ENCODE measurements at regions not wholly inside any gene's neighbourhood (a gene's known extent, or its start where the extent isn't known, plus 50 kb on each side); places are given as distances from the start of the nearest gene placed in this dataset.

DNA sequence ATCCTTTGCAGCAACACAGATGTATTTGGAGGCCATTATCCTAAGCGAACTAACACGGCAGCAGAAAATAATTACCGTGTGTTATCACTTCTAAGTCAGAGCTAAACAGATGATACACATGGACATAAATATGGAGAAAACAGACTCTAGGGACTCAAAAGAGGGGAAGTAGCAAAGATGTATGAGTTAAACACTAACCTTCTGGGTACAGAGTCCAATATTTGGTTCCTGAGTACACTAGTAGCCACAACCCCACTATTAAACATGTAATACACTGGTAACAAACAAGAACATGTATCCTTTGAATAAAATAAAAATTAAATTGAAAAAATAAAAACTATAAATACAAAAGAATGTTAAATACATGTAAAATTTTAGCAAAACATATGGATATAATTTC is 118.0 kb upstream of the SLITRK5 start:
- no peaks in the 10 kb centered on the region for H4K20me1 ChIP-seq (ENCODE audit: insufficient read depth, low read length)
- in situ Hi-C loops (cut with HindIII; ENCODE audit: extremely low pct_ligation_motif_present, low pct_unique_long_range_greater_than_20kb), result no loop called here
- no peak overlapping the region for H3K9ac ChIP-seq (ENCODE audit: insufficient read depth, low read depth, low read length)
- POLR2A ChIA-PET, result no interaction called here
- peaks cover 10% of the 10 kb centered on the region for H3K4me1 ChIP-seq (ENCODE audit: insufficient read depth, low read length)
- CTCF ChIA-PET (ENCODE audit: low intra/inter-chr PET ratio, low total read pairs), result no interaction called here
- intact Hi-C loops (cut with micrococcal nuclease; ENCODE audit: unreplicated experiment), result no loop called here
- no peaks in the 10 kb centered on the region for H3K36me3 ChIP-seq (replicated peaks in 1 of 2; ENCODE audit: control insufficient read depth in 1 of 2, insufficient read depth in 2 of 2, low read length in 2 of 2)
- no TSS peak for BruUV-seq (replicated peaks)
- DNase-seq (ENCODE audit: low spot score), result peak; percentile 10
- H3K27ac ChIP-seq (ENCODE audit: extremely low read length, insufficient read depth, low read length), result no peak overlapping the region
- no peak for FAIRE-seq
- H3K4me3 ChIP-seq (replicated peaks in 1 of 3; ENCODE audit: insufficient read depth in 1 of 3, low read depth in 2 of 3, low read length in 3 of 3), result no peak overlapping the region
- H3K9me3 ChIP-seq (ENCODE audit: low read length), result no peaks in the 10 kb centered on the region
- peak; percentile 89 for ATAC-seq
- no peak overlapping the region for H2AFZ ChIP-seq (ENCODE audit: low read length)
- 0% methylated on average over 3 of the region's 3 CpGs for WGBS (ENCODE audit: low lambda C conversion rate)
- H3K4me2 ChIP-seq (ENCODE audit: low read depth, low read length), result no peak overlapping the region
- TF ChIP-seq, protein P1, sequence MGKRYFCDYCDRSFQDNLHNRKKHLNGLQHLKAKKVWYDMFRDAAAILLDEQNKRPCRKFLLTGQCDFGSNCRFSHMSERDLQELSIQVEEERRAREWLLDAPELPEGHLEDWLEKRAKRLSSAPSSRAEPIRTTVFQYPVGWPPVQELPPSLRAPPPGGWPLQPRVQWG (CRISPR knock-in tag; IDR thresholded peaks at IDR 0.05; ENCODE audit: borderline replicate concordance, low read depth), result no peak
- peak; percentile 46; the same call in 1 of the 2 replicates for TF ChIP-seq ZNF644 (CRISPR knock-in tag; IDR thresholded peaks at IDR 0.05; ENCODE audit: low read depth)
- TF ChIP-seq ZBTB25 (CRISPR knock-in tag; IDR thresholded peaks at IDR 0.05), result no peak
- no peak for TF ChIP-seq ARID5B (CRISPR knock-in tag; IDR thresholded peaks at IDR 0.05)
- TF ChIP-seq KAT2B (IDR thresholded peaks at IDR 0.05; ENCODE audit: borderline replicate concordance, low read depth, low read length), result no peak
- TF ChIP-seq, protein P2, sequence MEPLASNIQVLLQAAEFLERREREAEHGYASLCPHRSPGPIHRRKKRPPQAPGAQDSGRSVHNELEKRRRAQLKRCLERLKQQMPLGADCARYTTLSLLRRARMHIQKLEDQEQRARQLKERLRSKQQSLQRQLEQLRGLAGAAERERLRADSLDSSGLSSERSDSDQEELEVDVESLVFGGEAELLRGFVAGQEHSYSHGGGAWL (CRISPR knock-in tag; IDR thresholded peaks at IDR 0.05), result no peak
- TF ChIP-seq HNF4A (CRISPR knock-in tag; IDR thresholded peaks at IDR 0.05), result peak; percentile 34; the same call in 1 of the 2 replicates
- TF ChIP-seq ZSCAN30 (CRISPR knock-in tag; IDR thresholded peaks at IDR 0.05), result no peak
- no peak for TF ChIP-seq BATF2 (CRISPR knock-in tag; IDR thresholded peaks at IDR 0.05)
- TF ChIP-seq ZNF383 (CRISPR knock-in tag; IDR thresholded peaks at IDR 0.05; ENCODE audit: borderline replicate concordance), result no peak
- H3K27me3 ChIP-seq (ENCODE audit: control insufficient read depth in 1 of 2, insufficient read depth in 2 of 2, low read length in 2 of 2), result no peaks in the 10 kb centered on the region
- H3K79me2 ChIP-seq (ENCODE audit: insufficient read depth, low read length), result no peaks in the 10 kb centered on the region

Data from HepG2 (cell line).